Smooth muscle cell (in vitro differentiated cells): ENCODE measurements at regions not wholly inside any gene's neighbourhood (a gene's known extent, or its start where the extent isn't known, plus 50 kb on each side); places are given as distances from the start of the nearest gene placed in this dataset.
A peak's percentile ranks its signal among the peaks of the same experiment; 100 is the strongest.

ENCODE experiments used
- DNase-seq: peaks from one replicate; lab custom pipeline; 2025; ENCODE audit not compliant: unreplicated experiment; lab: John Stamatoyannopoulos, UW
- H2AFZ ChIP-seq: fragments of 200-600 bp; sonication (generic); 2 replicates; pipeline ENCODE4 v1.6.0; 2016; ENCODE audit warnings: antibody characterized with exemption, low read depth, mild to moderate bottlenecking
- H3F3A ChIP-seq: fragments of 200-600 bp; sonication (generic); 2 replicates; pipeline ENCODE4 v1.6.0; 2017; ENCODE audit warnings: antibody characterized with exemption, low read depth
- H3K27ac ChIP-seq: fragments of 200-600 bp; sonication (generic); 2 replicates; pipeline ENCODE4 v1.5.1; 2016; ENCODE audit warnings: low read depth, mild to moderate bottlenecking
- H3K27me3 ChIP-seq: fragments of 200-600 bp; sonication (generic); 2 replicates; pipeline ENCODE4 v1.6.1; 2016; ENCODE audit warnings: low read depth, mild to moderate bottlenecking
- H3K36me3 ChIP-seq: fragments of 200-600 bp; sonication (generic); 2 replicates; pipeline ENCODE4 v1.5.1; 2016; ENCODE audit warnings: low read depth
- H3K4me1 ChIP-seq: fragments of 200-600 bp; sonication (generic); 2 replicates; pipeline ENCODE4 v1.5.1; 2016; ENCODE audit warnings: low read depth
- H3K4me2 ChIP-seq: fragments of 200-600 bp; sonication (generic); 2 replicates; pipeline ENCODE4 v1.6.0; 2016; ENCODE audit warnings: mild to moderate bottlenecking
- H3K4me3 ChIP-seq: fragments of 200-600 bp; sonication (generic); 2 replicates; pipeline ENCODE4 v1.5.1; 2016; ENCODE audit warnings: mild to moderate bottlenecking
- H3K79me2 ChIP-seq: fragments of 200-600 bp; sonication (generic); 2 replicates; pipeline ENCODE4 v1.6.0; 2016; ENCODE audit warnings: low read depth, mild to moderate bottlenecking
- H3K9ac ChIP-seq: fragments of 200-600 bp; sonication (generic); 2 replicates; pipeline ENCODE4 v1.6.0; 2016; ENCODE audit warnings: low read depth
- H3K9me3 ChIP-seq: fragments of 200-600 bp; sonication (generic); replicated peaks from 2 replicates; pipeline ENCODE4 v1.5.1; 2016; ENCODE audit warnings: low read depth
- H4K20me1 ChIP-seq: fragments of 200-600 bp; sonication (generic); 2 replicates; pipeline ENCODE4 v1.6.0; 2016; ENCODE audit warnings: low read depth
- WGBS: methylation state at CpG from one replicate; pipeline ENCODE4 v1.1.7; 2016; ENCODE audit warnings: low lambda C conversion rate; 5-methylcytosine and 5-hydroxymethylcytosine counted together
- TF ChIP-seq, protein P1 (sequence below): fragments of 200-600 bp; sonication (generic); IDR thresholded peaks from 2 replicates; pipeline ENCODE4 v1.5.1; 2017; ENCODE audit warnings: borderline replicate concordance, mild to moderate bottlenecking, antibody characterized with exemption; ENCODE audit not compliant: insufficient read depth, poor library complexity, severe bottlenecking

DNA sequence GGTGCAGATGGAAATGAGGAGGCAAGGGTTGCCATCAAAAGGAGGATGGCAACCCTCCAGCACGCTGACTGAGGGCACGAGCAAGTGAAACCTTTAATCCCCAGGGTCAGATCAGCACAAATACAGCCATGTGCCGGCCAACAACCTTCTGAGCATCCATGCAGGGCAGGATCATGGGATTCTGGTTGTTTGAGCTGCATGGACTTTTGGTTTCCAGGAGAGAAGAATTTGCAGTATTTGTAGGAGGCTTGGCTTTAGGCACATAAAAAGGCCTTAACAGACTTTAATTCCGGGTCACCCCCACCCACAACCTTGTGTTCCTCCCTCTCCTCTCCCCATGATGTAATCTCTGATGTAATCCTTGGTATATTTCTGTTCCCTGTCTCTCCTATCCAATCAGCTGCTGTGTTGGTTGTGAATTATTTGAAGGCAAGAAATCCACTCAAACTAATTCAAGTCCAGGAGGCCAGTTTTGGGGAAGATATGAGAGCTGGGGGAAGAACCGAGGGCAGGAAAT, 254.3 kb downstream of the SHQ1 start:
- no peak overlapping the region for H3K4me3 ChIP-seq
- whole genome bisulfite sequencing: 66% methylated on average over 5 of the region's 5 CpGs
- no peaks in the 10 kb centered on the region for H3K79me2 ChIP-seq
- H3F3A ChIP-seq: no peaks in the 10 kb centered on the region
- H3K27ac ChIP-seq: no peak overlapping the region
- no peak overlapping the region for H2AFZ ChIP-seq
- H3K4me1 ChIP-seq: peaks cover 47% of the 10 kb centered on the region
- no peaks in the 10 kb centered on the region for H3K9me3 ChIP-seq
- no peak for DNase-seq
- TF ChIP-seq, protein P1, sequence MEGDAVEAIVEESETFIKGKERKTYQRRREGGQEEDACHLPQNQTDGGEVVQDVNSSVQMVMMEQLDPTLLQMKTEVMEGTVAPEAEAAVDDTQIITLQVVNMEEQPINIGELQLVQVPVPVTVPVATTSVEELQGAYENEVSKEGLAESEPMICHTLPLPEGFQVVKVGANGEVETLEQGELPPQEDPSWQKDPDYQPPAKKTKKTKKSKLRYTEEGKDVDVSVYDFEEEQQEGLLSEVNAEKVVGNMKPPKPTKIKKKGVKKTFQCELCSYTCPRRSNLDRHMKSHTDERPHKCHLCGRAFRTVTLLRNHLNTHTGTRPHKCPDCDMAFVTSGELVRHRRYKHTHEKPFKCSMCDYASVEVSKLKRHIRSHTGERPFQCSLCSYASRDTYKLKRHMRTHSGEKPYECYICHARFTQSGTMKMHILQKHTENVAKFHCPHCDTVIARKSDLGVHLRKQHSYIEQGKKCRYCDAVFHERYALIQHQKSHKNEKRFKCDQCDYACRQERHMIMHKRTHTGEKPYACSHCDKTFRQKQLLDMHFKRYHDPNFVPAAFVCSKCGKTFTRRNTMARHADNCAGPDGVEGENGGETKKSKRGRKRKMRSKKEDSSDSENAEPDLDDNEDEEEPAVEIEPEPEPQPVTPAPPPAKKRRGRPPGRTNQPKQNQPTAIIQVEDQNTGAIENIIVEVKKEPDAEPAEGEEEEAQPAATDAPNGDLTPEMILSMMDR: no peak
- no peaks in the 10 kb centered on the region for H4K20me1 ChIP-seq
- no peak overlapping the region for H3K9ac ChIP-seq
- peaks cover 6% of the 10 kb centered on the region for H3K27me3 ChIP-seq
- H3K4me2 ChIP-seq: no peak overlapping the region
- no peaks in the 10 kb centered on the region for H3K36me3 ChIP-seq

DNA sequence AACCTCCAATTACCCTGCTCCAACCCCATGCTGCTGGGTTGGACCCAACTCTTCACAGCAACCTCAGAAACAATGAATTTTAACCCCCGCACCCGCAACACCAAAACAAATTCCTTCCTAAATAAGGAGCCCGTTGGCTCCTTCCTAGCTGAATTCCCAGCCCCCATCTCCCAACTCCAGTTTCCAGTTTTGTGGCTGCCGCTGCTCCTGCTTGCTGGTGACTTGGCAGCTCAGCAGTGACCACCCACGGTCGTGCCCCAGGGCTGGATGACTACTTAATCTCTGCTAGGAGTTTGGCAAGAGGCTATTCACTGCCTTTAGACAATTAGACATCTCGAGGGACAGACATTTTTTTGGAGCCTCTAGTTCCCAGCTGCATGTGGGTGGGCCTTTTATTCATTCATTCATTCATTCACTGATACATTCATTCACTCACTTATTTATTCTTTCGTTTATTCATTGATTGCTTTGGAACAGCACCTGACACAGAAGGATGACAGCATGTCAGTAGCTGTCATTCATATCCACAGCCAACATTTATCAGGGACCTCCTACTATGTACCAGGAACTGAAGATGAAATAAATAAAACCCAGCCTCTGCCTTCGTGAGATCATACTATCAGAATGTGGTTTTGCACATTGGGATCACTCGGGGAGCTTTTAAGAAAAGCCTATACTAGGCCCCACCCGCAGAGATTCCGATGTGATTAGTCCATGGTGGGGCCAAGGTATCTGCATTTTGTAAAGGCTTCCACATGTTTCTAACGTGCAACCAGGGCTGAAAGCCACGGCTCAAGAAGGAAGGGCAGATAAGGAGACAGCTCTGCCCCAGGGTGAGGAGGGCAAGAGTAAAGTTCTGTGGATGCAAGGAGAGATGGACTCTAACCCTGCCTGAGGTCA, 256.5 kb downstream of the SHQ1 start:
- Histone ChIP-seq H4K20me1 (no peaks in the 10 kb centered on the region), H3K79me2 (no peaks in the 10 kb centered on the region), H3K9ac (peak overlapping the region; percentile 34), H3K27ac (peak overlapping the region; percentile 73), H3K9me3 (no peaks in the 10 kb centered on the region), H3K36me3 (no peaks in the 10 kb centered on the region), H2AFZ (peak overlapping the region; percentile 40), H3K4me2 (peak overlapping the region; percentile 73), H3F3A (no peaks in the 10 kb centered on the region), H3K27me3 (no peaks in the 10 kb centered on the region), H3K4me3 (no peak overlapping the region), H3K4me1 (peaks cover 39% of the 10 kb centered on the region)
- TF ChIP-seq, protein P1: no peak
- peak; percentile 35 for DNase-seq
- WGBS: 16% methylated on average over 14 of the region's 14 CpGs

DNA sequence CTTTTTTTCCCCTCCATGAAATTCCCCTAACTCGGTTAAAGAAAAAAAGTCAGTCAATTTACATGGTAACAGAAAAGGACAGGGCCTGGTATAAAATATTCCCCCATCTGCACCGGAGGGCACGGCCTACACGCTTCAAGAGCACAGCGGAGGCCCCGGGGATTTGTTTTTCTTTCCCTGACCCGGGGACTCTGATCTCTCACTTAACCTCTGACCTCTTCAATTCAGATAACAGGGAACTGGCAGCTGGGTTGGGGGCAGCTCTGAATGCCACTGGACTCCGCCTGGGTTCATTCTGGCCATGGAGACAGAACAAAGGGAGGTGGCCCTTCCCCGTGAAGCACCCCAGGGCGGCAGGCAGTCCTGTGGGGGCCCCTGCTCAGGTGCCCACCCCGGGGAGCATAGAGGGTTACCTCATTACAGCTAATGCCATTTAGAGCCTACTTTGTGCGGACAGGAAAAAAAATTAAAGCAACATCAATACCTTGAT, 257.5 kb downstream of the SHQ1 start:
- no peak overlapping the region for H3K9ac ChIP-seq

More for the DNA sequence above, 257.5 kb downstream of the SHQ1 start:
- H3K9me3 ChIP-seq: no peaks in the 10 kb centered on the region
- no peaks in the 10 kb centered on the region for H3K27me3 ChIP-seq
- H3K27ac ChIP-seq: no peak overlapping the region
- TF ChIP-seq, protein P1: no peak
- peak overlapping the region; percentile 40 for H2AFZ ChIP-seq
- no peaks in the 10 kb centered on the region for H3F3A ChIP-seq
- 60% methylated on average over 12 of the region's 12 CpGs for WGBS
- peak overlapping the region; percentile 73 for H3K4me2 ChIP-seq
- no peak overlapping the region for H3K4me3 ChIP-seq
- no peak for DNase-seq
- no peaks in the 10 kb centered on the region for H3K36me3 ChIP-seq
- H3K79me2 ChIP-seq: no peaks in the 10 kb centered on the region
- H4K20me1 ChIP-seq: no peaks in the 10 kb centered on the region
- H3K4me1 ChIP-seq: peaks cover 29% of the 10 kb centered on the region
